Mesodermal cell (in vitro differentiated cells): ENCODE measurements at regions not wholly inside any gene's neighbourhood (a gene's known extent, or its start where the extent isn't known, plus 50 kb on each side); places are given as distances from the start of the nearest gene placed in this dataset.

Source experiments
- H3K27ac ChIP-seq: 2 replicates; pipeline ENCODE4 v1.7.0; 2013; ENCODE audit warnings: mild to moderate bottlenecking, low read depth, low read length, moderate library complexity; ENCODE audit not compliant: severe bottlenecking
- H3K36me3 ChIP-seq: 2 replicates; pipeline ENCODE4 v1.7.1; 2013; ENCODE audit warnings: mild to moderate bottlenecking, low read length, moderate library complexity; ENCODE audit not compliant: control insufficient read depth, insufficient read depth
- H3K4me1 ChIP-seq: one replicate; pipeline ENCODE4 v1.7.1; 2013; ENCODE audit warnings: mild to moderate bottlenecking, low read length; ENCODE audit not compliant: insufficient read depth, control insufficient read depth, poor library complexity, severe bottlenecking
- H3K4me3 ChIP-seq: 2 replicates; pipeline ENCODE4 v1.7.0; 2013; ENCODE audit warnings: low read length, control low read depth, mild to moderate bottlenecking; ENCODE audit not compliant: insufficient read depth, poor library complexity, severe bottlenecking; ENCODE audit errors: extremely low read depth
- H3K9me3 ChIP-seq: 2 replicates; pipeline ENCODE4 v1.7.1; 2013; ENCODE audit warnings: mild to moderate bottlenecking, low read length, moderate library complexity; ENCODE audit not compliant: control insufficient read depth
- WGBS, 2 experiments: methylation state at CpG; one replicate each; pipeline ENCODE4 v1.1.5; 2013; ENCODE audit warnings: missing lambda C conversion rate in 2 of 2; ENCODE audit not compliant: insufficient coverage in 2 of 2; 5-methylcytosine and 5-hydroxymethylcytosine counted together

DNA sequence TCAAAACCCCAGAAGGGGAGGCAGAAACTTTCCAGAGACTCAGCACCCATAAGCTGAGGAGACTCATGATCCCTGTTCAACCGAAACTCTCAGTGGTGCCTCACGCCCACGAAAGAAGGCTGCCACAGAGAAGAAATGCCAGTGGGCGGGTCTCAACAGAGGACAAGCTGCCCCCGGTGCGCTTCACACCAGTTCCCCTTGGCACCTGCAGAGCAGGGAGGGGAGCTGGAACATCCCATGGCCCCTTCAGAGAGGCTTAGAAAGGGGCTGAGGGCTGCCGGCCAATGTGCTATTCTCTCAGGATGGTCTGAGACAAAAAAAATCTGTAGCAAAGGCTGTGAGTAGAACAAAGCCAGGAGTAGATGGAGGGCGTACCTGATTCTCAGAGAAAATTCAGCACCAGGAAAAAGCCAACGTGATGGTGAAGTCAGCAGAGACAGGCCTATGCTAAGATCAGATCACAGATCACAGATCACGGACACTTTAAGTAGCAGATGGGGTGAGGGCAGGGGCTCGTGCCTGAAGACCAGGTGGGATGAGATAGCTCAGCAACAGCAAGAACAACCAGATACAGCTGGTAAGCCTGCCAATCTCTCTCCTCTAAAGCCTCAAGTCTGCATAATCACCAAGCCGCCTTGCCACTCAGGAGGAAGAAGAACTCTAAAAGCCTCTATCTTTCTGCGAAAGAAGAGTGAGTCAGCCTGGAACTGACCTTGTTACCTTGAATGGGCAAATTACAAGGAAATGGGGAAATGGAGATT is 206.4 kb upstream of the GRIP1 start:
- Histone ChIP-seq H3K27ac (no peak overlapping the region), H3K9me3 (no peaks in the 10 kb centered on the region), H3K36me3 (no peaks in the 10 kb centered on the region), H3K4me3 (no peak overlapping the region), H3K4me1 (no peaks in the 10 kb centered on the region)
- WGBS, 2 experiments, result 69 to 76% methylated on average over 10 to 12 of the region's 13 CpGs

DNA sequence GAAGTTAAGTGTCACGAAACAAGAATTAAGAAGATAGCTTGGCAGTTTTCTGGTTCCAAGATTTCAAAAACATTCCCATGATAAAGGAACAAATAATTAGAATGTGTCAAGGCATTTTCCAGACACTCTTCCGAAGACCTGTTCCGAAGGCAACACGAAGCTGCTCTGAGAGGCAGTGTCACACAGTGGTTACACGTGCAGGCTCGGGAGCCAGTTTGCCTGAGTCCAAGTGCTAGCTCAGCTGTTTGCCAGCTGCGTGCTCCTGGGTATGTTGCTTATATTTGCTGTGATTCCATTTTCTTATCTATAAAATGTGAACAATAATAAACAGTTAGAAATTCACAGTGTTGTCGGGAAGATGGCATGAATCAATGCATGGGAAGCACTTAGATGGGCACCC is 217.9 kb upstream of the GRIP1 start:
- no peaks in the 10 kb centered on the region for H3K9me3 ChIP-seq
- WGBS, 2 experiments, result 83 to 93% methylated on average over 6 of the region's 8 CpGs
- H3K4me1 ChIP-seq, result peaks cover 2% of the 10 kb centered on the region

DNA sequence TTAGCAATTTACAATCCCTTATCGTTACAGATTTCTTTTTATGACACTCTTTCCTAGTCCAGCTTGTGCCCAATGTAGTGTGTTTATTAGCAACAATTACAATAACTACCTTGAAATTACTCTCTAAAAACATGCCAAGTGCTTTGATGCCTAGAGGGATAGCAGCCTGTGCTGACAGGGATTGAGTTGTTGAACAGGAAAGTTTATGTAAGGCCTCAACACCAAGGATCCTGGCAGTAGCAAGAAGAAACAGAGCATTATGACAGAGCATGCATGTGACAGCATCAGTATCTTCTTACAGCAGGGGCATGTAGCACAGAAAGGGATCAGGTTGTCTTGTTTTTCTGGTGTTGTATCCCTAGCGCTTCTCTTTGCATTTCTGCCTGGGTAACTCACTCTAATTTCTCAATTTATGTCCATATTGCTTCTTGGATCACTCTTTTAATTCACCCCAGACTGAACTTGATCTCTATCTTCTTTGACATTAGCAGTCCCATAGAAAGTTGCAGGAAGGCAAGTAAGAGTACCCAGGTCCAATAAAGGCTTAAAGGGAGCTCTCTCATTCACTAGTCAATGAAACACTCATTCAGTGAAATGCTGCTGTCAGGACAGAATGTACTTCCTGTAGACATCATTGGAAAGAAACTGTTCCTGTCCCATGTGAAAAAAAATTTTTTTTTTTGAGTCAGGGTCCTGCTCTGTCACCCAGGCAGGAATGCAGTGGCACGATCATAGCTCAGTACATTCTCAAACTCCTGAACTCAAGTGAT is 220.0 kb upstream of the GRIP1 start:
- no peaks in the 10 kb centered on the region for H3K9me3 ChIP-seq
- no peak overlapping the region for H3K27ac ChIP-seq
- no peak overlapping the region for H3K4me3 ChIP-seq
- WGBS, 2 experiments, result 85 to 100% methylated on average over 1 to 2 of the region's 3 CpGs
- H3K36me3 ChIP-seq, result no peaks in the 10 kb centered on the region
- H3K4me1 ChIP-seq, result no peaks in the 10 kb centered on the region

More for the DNA sequence above, 217.9 kb upstream of the GRIP1 start:
- H3K4me3 ChIP-seq, result no peak overlapping the region
- no peak overlapping the region for H3K27ac ChIP-seq
- H3K36me3 ChIP-seq, result no peaks in the 10 kb centered on the region

DNA sequence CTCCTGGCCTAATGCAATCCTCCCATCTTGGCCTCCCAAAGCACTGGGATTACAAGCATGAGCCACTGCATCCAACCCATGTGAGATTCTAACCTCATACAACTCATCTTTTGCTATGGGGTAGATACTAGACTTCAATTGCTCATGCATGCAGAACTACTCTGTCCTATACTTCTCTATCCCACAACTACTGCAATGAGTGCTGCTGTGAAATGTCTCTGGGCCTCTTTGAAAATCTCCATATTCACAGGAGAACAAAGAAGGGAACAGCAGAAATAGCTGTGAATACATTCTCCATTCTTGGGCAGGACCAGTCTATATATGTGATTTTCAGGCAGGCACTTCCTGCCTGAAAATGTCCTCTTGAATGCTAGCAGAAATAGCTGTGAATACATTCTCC is 220.7 kb upstream of the GRIP1 start:
- H3K36me3 ChIP-seq, result no peaks in the 10 kb centered on the region

DNA sequence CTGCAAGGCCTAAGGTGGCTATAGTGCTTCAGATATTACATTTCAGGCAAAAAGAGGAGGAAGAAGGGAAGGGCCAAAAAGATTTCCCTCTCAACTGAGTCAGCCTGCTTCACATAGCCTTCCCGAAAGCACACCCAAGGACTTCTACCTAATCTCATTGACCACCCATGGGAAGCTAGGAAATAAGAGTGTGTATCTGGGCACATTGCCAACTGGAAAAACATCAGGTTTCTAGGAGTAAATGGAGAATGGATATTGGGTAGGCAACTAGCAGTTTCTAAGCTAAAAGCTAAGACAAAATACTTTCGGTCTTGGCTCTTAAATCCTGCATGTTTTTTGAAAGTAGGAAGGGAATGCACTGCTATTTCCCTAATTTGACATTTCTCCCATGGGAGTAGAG is 221.7 kb upstream of the GRIP1 start:
- no peaks in the 10 kb centered on the region for H3K9me3 ChIP-seq
- no peak overlapping the region for H3K4me3 ChIP-seq
- no peaks in the 10 kb centered on the region for H3K4me1 ChIP-seq
- no CpG with 5 or more reads among the region's 2 CpGs for WGBS, 2 experiments
- H3K27ac ChIP-seq, result no peak overlapping the region
- no peaks in the 10 kb centered on the region for H3K36me3 ChIP-seq

More for the DNA sequence above, 220.7 kb upstream of the GRIP1 start:
- Histone ChIP-seq H3K27ac (no peak overlapping the region), H3K4me3 (no peak overlapping the region), H3K4me1 (no peaks in the 10 kb centered on the region), H3K9me3 (no peaks in the 10 kb centered on the region)

DNA sequence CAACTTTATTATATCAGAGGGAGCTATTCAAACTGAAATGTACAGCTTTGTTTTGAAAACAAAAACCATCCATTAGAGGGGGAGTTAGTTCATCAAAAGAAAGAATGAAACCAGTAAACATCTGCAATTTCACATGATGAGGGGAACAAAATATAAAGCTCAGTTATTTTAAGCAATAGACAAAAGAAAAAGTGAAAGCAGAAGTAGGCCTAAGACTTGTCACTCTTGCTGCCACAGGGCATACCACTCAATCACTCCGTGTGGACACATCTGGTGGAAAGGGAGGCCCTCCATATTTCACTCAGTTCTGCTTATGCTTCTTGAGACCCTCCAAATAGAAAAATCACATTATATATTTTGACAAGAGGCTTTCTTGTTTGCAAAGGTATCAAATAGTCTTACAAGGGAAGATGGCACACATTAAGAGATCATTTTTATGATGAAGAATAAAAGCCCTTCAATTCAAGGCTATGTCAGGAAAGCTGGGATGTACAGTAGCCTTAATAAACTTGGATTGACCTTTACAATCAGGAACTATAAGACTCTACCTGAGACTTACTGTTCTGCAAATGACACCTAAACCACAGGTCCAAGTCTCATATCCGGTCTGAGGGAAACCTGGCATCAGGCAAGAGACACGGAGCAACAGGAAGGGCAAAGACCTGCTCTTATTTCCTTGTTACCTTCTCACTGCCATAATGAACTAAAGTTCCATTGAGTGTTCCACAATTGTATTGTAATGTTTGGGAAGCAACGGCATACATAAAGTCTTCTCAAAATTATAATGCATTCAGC is 222.5 kb upstream of the GRIP1 start:
- H3K4me1 ChIP-seq, result no peaks in the 10 kb centered on the region
- no peak overlapping the region for H3K4me3 ChIP-seq
- H3K36me3 ChIP-seq, result no peaks in the 10 kb centered on the region
- 80 to 100% methylated on average over 2 to 3 of the region's 4 CpGs for WGBS, 2 experiments
- no peaks in the 10 kb centered on the region for H3K9me3 ChIP-seq
- no peak overlapping the region for H3K27ac ChIP-seq

DNA sequence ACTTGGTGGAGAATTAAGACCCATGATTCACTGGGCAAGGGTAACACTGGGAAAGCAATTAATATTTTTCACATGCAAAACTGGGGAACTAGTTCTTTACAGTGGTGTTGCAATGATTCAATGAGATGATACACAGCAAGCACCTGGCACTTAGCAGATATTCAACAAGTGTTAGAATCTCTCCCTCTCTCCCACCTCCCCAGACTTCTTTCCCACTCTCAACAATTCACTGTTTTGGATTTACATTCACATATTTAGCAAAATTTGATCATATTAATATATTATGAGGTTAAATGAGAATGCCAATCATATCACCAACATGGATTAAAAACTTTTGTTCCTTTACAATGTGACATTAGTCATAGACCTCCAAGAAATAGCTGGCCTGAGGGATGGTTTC is 223.1 kb upstream of the GRIP1 start:
- no peak overlapping the region for H3K27ac ChIP-seq
- no peaks in the 10 kb centered on the region for H3K9me3 ChIP-seq
- H3K4me1 ChIP-seq, result no peaks in the 10 kb centered on the region
- H3K36me3 ChIP-seq, result no peaks in the 10 kb centered on the region
- H3K4me3 ChIP-seq, result no peak overlapping the region

DNA sequence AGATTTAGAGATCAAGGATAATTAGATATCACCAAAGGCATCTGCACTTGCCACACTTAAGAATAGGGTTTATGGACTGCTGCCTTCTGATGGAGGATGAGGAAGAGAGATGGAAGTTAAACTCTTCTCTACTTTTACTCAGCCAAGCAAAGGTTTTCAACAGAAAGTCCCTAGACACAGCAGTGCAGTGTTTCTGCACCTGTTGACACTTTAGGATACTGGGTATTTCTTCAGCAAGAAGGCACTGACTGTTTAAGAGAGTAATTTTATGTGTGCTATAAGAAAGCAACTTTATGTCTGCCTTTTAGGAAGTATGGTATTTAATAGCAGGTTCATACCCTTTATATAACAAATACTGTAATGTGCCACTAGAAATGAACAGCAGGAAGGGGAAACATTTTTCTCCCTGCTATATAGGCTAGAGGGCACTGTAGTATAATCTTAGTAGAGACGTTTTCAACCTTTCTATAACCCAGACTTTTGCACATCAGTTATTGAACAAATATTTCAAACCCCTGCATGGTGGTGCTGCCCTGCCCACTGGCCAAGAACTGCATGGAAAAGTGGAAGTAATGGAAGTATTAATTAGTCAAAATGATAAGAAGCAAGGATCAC is 225.0 kb upstream of the GRIP1 start:
- H3K27ac ChIP-seq, result no peak overlapping the region
- H3K36me3 ChIP-seq, result no peaks in the 10 kb centered on the region
- H3K9me3 ChIP-seq, result no peaks in the 10 kb centered on the region
- WGBS, 2 experiments, result no CpG with 5 or more reads among the region's 1 CpG
- no peak overlapping the region for H3K4me3 ChIP-seq
- no peaks in the 10 kb centered on the region for H3K4me1 ChIP-seq

DNA sequence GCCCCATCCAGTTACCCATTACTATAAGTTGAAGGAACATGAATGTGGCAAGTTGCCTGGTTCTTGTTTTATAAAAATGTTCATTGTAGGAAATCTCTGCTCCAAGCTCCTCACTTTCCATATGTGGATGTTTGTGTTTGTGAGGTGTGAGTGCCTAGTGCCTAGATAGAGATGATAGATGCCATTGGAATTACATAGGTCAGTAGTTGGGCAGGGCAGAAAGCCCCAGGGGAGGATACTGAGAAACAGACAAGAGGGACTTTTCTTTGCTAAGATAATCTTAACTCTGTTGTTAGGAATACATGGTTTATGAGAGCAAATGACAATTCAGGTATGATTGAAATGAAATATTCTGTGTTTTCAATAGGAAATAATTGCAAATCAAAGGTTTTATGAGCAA is 226.3 kb upstream of the GRIP1 start:
- no peaks in the 10 kb centered on the region for H3K9me3 ChIP-seq
- no peaks in the 10 kb centered on the region for H3K4me1 ChIP-seq

DNA sequence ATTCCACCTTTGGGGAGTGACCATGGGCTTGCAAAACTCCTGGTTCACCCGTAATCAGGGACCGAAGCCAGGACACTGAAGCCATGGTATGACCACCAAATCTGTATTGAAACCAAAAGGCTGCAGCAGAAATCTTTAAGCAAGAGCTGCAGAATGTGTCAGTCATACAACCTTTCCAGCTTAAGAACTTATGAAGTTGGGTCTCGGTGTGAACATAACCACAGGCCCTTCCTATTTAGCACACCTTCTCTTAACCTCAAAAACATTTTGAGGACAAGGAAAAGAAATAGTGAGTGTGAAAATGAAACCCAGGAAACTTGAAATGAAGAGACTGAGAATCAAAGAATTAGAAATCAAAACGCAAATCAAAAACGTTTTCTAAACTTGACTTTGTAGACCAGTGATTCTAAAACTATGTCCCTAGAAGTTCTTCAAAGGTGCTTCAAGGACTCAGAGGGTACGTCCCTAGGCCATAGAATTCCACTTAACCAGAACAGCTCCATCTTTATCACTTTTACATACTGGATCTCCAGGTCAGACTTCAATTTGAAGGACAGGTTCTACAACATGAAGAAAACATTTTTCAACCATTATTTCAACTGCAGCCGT is 231.6 kb upstream of the GRIP1 start:
- no peaks in the 10 kb centered on the region for H3K36me3 ChIP-seq
- H3K27ac ChIP-seq, result no peak overlapping the region
- H3K4me3 ChIP-seq, result no peak overlapping the region
- WGBS, 2 experiments, result 83 to 94% methylated on average over 3 to 5 of the region's 7 CpGs
- H3K4me1 ChIP-seq, result no peaks in the 10 kb centered on the region
- H3K9me3 ChIP-seq, result no peaks in the 10 kb centered on the region

More for the DNA sequence above, 226.3 kb upstream of the GRIP1 start:
- H3K4me3 ChIP-seq, result no peak overlapping the region
- H3K27ac ChIP-seq, result no peak overlapping the region
- H3K36me3 ChIP-seq, result no peaks in the 10 kb centered on the region
